Hematopoietic multipotent progenitor cell (in vitro differentiated cells): ENCODE measurements at regions not wholly inside any gene's neighbourhood (a gene's known extent, or its start where the extent isn't known, plus 50 kb on each side); places are given as distances from the start of the nearest gene placed in this dataset.
"Not testable (repeated sequence)": the region's sequence is repeated elsewhere in the genome, so short reads cannot be mapped to it uniquely, and the experiment has no call there.

Source experiments
- DNase-seq, 3 donors: peaks; one replicate each; pipeline ENCODE4 v3.0.0-alpha.2; 2011 to 2015; ENCODE audit warnings: low read depth in 2 of 3, low spot score in 2 of 3

DNA sequence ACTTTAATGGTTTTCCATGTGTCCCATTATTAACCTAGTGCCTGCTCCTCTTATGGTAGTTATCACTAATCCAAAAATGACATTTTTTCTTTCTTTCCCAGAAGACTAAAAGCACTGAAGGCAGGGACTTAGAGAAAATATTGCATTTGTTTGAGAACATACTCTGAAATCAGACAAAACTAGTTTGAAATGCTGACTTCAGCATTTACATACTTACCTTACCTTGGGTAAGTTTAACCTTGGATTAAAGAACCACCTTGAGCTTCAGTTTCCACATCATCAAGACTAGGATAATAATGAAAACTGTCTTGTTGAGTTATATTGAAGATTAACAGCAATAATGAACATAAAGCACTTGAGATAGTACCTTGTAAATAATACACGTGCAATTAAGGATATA is 413.0 kb downstream of the SOX2 start:
- no peak for DNase-seq

DNA sequence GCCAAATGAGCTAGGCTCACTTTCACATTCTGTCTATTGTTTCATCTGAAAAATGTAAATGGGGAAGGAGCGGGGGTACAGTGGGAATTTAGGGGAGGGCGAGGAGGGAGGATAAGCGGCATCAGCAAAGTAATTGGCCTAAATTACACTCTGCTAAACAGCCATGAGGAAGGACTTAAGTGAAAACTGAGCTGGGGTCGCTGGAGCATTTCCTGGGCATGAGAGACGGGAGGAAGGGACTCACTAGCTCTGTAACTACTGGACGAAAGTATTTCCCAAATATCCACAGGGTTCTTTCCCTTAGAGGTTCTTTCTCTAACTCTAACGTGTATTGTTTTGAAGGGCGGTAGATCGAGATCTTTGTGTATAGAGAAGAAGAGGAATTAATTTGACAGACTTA is 418.0 kb downstream of the SOX2 start:
- no peak for DNase-seq

DNA sequence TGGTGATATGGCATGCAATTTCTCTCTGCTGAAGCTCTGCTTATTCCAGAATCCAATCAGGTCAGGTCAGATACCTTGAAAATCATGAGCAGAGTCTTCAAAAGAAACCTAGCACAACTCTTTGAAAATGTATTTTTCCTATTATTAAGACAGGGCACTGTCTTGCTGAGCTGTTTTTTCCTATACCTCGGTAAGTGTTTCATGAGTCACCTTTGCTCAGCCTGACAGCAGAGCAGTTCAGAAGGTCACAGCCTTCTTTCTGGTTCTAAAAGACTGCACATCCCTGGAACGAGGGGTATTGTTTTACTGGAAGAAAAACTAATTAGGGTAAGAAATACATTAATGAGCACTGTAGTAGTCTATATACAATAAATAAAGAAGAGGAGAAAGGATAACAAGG is 422.0 kb downstream of the SOX2 start:
- DNase-seq, result no peak

DNA sequence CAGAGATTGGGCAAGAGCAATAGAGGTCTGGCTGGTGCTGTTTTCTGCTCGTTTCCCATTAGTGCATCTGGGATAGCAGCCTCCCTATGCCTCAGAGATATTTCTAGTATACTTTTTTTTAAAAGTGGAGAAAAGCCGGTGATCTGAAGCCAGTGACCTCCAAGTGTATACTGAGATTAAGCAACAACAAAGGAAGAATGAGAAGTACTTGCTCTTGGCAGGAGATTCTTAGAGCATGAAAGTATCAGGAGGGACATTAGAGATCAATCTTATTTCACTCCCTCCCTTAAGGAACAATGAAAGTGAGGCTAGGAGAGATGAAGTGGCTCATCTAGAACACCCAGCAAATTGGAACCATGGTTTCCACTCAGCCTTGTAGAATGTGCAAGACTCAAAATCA is 423.3 kb downstream of the SOX2 start:
- DNase-seq, result no peak

DNA sequence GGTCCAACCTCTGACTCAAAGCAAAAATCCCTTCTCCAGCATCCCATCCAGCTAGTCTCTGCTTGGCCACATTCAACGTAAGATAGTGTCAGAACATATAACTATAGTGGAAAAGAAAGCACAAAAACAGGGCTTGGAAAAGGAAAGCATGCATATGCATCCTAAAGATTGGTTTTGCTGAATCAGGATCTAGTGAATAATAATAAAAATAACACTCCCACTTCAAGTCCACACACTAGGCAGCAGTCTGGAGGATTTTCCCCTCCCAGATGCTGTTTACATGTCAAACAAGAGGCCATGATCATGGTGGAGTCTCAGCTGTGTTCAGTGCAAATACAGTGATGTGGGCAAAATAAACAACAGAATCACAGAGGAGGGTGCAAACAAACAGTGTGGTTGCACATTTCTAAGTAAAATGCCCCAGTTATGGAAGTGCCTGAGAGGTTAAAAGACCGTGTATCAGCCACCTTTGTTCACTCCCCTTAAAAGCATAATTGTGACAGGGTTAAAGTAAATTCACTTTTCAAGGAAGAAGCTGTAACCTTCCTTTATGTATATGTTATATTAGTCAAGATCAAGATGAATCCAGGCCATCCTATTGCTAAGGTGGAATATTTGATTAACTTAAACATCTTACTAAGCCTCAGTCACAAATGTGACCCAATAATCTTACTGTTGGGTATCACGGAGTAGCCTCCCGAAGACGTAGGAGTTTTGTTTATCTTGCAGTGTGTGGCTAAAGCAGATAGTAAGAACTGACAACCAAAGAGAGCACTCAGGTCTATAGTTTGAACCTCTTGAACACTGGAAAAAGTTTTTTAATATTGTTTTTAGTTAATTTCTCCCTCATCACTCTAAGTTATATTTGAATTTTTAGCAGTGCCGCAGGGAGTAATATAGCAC is 424.5 kb downstream of the SOX2 start:
- DNase-seq, result no peak

DNA sequence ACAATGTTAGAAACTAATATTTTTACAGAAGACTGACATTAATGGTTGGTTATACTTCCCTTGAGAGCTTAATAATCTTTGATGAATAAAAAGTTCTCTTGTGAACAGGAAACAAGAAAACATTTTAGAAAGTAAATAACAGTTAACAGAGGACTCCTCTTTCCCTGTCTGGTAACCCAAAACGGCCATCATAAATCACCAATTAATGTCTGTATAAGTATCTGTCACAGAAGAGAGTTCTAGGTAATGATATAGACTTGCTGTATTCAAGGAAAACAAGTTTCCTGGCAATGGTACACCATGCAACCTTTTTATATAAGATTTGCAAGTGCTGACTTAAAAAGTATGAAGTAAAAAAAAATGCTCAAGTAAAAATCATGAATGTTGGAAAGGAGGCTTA is 426.7 kb downstream of the SOX2 start:
- no peak for DNase-seq

DNA sequence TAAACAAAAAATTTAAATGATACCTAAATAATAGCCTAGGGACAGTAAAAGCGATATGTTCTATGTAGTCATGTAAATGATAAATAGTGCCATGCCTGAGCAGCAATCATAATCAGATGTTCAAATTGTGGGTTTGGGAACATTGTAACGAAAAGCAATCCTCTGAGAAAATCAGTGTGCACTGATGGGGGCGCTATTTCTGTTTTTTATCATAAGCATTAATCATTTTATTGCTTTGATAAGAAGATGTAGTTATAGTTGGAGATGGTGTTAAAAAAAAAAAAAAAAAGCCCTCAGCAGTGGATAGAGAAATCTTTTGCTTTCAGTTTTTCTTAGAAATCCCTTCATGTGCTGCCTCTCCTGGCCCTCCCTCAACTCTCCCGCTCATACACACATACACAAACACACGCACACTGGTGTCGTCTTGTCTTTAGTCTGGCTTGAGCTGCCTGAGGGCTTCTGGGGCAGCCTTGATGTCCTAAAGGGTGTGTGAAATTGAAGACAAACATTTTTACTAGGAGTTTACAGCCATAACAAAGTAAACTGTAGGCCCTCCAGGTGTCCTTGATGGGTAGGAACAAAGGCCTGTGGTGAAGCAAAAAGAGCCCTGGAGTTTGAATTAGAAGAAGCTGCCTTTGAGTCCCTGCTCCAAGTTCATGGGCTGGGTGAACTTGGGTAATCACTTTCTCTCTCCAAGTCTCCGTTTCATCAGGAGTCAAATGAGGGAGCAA is 428.1 kb downstream of the SOX2 start:
- no peak for DNase-seq

DNA sequence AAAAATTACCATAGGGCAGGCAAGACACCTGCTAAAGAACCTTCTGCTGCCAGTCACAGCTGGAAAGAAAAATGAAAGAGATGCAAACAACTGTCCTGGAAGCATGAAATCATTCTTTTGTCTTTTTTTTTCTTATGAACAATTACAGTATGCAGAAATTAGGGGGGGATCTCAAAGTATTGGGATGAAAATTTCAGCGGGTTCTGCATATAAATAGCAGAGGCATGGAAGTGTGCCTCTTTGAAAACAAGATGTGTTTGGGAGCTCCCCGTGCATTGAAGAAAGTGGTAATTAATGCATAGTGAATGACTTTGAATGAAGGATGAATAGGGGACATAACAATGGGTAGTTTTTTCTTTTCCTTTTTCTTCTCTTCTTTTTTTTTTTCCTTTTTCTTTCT is 431.2 kb downstream of the SOX2 start:
- DNase-seq, result no peak

DNA sequence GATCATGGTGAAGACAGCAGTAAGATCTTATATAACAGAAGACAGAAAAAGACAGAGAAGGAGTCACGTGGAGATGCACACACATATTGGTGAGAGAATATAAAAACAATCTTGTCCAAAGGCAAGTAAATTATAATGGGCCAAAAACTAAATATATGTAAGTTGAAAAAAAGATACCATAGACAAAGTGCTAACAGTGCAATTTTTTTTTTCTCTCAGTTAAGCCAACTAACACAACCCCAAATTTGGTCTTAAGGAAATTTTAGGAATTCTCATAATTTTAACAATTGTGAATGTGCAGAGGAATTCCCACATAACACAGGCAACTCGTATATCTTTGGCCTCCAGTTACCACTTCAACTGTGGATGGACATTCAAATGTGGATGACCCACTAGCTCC is 432.2 kb downstream of the SOX2 start:
- no peak for DNase-seq

DNA sequence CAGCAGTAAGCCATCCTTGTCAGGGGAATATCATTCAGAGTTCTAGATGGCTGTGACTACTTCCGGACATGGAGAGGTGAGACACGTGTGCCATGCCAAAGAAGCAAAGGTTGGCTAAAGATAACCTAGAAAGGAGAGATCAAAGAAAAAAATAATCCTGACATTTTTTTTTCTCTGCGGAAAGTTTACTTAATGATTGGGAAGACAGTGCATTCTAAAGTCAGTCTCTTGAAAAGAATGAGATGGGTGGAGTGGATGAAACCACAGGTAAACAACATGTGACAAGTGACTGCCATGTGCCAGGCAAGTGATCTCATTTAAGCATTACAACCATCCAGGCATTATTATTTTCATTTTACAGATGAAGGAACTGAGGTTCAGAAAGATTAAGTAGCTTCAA is 436.6 kb downstream of the SOX2 start:
- no peak for DNase-seq

DNA sequence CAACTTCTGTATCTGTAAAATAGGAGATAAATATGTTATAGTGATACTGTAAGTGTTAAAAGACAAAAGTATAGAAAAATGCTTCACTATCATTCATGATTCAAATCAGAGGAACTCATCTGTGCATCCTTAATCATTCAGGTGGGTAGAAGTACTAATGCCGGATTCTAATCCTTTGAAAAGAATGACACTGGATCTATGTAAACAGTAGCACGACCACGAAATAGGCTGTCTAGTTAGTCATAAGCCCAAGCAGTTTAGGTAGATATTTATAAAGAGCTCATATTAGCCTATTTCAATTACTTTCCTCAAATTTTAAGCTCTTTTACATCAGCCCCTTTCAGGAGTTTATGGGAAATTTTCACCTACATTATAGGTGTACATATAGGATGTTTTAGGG is 437.9 kb downstream of the SOX2 start:
- no peak for DNase-seq

DNA sequence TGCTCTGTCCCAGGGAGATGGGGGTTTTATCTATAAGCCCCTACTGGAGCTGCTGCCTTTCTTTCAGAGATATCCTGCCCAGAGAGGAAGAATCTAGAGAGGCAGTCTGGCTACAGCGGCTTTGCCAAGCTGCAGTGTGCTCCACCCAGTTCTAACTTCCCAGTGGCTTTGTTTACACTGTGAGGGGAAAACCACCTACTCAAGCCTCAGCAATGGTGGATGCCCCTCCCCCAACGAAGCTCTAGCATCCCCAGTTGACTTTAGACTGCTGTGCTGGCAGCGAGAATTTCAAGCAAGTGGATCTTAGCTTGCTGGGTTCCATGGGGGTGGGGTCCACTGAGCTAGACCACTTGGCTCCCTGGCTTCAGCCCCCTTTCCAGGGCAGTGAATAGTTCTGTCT is 444.6 kb downstream of the SOX2 start:
- not testable (repeated sequence) for DNase-seq

DNA sequence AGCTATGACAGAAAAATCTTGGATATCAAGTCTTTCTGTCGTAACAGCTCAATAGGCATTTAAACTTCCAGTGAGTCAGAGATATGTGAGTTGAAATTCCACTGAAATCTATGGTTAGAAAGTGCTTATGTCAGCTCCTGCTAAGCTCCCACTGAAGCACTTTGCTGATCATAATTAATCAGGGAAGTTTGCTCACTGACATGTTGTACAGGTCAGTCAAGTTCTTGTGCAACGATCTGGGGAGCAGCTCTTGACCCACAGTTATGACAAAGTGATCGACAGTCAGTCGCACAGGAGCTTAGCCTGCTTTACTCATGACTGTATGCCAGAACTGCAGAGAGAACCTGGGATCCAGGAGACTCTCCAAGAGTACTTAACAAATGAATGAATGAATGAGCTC is 453.5 kb downstream of the SOX2 start:
- DNase-seq, result no peak

DNA sequence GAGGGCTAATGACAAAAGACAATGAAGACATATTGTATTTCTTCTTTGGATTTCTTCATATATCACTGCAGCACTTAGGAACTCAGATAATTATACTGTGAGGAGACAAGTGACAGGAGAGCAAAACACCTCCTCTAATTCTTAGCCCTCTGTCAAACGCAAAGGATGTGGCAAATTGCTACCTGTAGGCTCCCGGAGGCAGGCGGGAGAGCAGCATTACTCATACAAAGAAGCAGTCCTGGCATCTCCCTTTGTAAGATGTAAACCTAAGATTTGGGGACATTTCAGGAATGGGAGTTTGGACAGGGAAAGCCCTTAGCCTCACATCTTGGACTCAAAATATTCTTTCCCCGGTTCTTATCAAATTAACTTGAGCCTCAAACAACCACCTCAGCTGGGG is 460.8 kb downstream of the SOX2 start:
- DNase-seq, result no peak

DNA sequence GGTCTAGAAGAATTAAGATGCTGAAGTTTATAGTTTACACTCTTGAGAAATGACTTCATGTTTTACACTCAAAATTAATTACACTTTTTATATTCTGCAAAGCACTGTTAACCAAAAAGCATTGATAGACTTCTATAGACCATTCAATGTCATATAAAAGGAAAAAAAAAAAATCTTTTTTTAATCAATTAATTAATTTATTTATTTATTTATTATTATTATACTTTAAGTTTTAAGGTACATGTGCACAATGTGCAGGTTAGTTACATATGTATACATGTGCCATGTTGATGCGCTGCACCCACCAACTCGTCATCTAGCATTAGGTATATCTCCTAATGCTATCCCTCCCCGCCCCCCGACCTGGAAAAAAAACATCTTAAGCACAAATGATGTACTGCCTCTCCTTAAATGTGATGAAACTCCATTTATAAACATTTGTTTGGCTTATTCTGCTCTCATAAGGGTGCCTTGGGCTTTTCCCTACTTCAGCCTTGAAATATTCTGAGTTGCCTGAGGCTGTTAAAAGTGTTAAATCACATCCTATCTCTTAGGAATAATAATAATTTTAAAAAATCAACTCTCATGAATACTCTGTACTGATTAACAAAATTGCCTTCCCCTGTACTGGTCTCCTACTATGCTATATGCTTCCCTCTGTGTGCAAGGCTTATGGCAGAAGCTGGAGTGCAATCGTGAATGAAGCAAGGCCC is 466.9 kb downstream of the SOX2 start:
- DNase-seq, result no peak

DNA sequence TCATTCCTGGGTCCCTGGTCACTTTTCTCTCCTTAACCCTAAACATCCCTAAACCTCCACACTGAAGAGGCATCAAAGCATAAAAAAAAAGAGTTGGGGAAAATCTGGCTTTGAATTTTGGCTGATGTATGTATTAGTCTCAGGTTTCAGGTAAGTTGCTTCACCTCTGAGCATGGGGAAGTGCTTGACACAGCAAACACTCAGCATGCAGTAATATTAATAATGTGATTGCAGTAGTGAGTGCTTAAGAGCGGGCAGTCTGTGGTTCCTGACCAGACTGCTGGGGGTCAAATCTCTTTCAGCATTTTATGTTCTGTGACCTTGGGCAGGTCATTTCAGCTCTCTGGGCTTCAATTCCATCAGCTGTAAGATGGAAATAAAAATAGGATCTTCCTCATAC is 467.9 kb downstream of the SOX2 start:
- DNase-seq, result no peak

DNA sequence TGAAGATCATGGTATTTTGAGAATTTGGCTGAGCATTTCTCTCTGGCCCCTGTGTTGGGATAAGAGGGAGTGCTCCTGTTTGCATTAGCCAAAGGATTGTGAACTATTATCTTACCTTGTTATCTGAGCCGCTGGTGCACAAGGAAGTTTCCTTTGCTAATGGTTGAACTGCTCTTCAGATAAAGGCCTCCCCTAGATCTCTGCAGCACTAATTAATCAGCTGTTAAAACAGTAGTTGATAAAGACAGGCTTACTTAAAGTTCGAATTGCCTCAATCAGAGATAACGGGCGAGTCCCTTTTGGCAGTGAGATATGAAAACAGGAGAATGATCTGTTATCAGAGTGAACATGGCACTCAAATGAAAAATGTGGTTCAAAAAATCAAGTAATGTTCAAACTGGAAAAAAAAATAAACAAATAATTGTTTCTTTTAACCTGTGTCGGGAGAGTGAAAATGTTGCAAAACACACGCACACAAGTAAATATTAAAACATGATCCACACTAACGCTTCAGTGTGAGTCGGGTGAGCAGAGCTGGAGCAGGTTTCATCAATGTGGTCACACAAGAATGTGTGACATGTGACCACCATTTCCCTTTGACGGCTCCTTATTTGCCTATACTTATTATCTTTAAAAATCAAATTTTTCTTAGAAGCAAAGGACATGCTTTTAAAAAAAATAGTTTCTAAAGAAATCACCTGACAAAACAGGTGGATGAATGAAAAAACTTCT is 469.1 kb downstream of the SOX2 start:
- no peak for DNase-seq

DNA sequence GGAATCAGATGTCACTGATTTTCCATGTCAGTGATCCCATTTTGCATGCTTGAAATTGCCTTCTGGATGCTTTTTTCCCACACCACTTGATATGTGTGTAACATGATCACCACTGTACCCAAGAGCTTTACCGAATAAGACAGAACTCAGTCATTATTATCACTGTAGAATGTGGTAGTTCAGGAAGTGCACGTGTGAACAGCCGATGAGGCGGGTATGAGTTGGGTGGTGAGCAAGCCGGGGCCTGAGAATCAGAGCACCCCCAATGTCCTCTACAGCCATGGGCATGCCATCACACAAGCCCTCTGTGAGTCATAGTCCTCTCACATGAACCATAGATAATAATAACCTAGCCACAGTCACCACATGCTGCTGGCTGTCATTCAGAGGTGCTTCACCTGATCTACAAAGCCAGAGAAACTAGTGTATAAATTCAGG is 470.8 kb downstream of the SOX2 start:
- no peak for DNase-seq

DNA sequence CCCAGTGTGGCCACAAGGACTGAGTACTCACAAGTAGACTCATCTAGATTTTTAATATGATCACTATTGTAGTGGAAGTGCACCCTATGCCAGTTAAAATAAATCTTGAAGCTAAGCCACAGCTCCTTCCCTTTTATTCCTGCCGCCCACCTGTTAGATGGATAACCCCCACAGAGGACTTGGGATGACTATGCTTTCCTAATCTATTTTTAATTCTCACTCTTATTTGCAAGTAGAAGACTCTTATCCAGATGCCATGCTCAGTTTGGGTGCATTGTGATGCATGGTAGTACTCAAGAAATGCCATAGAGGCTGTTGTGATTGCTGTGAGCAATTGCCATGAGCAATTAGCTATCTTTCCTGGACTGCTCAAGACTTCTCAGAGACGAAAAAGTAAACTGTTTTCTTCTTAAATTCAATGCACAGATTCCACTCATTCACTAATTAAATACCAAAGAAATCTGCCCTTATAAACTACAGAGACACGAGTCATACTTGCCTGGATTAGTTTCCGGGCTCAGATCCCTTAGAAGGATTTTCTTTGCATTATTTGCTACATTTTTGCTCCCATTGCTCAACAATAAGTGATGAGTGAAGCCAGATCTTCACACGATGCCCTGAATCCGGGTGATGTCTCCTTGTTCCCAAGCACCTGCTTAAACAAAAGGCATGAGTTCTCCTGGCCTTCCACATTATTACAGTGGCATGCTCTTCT is 472.1 kb downstream of the SOX2 start:
- no peak for DNase-seq

DNA sequence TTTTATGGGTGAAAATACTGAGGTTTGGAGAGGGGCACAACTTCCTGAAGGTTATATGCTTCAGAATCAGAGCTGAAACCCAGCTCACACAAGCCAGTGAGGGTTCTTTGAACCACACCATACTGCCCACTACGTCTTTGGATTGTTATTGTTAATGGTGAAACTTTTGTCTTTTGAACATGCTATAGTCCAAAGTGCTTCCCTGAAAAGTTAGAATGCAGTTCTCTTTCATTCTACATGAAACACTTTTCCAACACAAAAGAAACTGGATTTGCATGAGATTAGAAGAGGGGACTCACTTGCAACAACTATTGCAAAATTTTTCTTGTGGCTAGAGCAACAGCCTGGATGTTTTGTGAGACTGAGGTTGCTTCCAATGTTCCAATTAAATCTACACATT is 473.6 kb downstream of the SOX2 start:
- DNase-seq, result no peak
